ENCODE measurements at regions not wholly inside any gene's neighbourhood (a gene's known extent, or its start where the extent isn't known, plus 50 kb on each side); places are given as distances from the start of the nearest gene placed in this dataset.

- peaks cover 13% of the 10 kb centered on the region for H3K9me3 Mint-ChIP-seq
- no peak overlapping the region for H3K4me3 Mint-ChIP-seq
- peaks cover 67% of the 10 kb centered on the region for H3K4me1 Mint-ChIP-seq
- H3K36me3 Mint-ChIP-seq: peaks cover 13% of the 10 kb centered on the region
- H3K27ac Mint-ChIP-seq: peak overlapping the region; percentile 93
- ChIA-PET POLR2A (no interaction called here), CTCF (no interaction called here)
- no peaks in the 10 kb centered on the region for H3K27me3 Mint-ChIP-seq (ENCODE audit: low read depth)
- TF ChIP-seq PRRX2 (CRISPR knock-in tag; IDR thresholded peaks at IDR 0.05) (0 out of 2 replicates have a peak, but pooled peaks have one; percentile 51), ZNF423 (CRISPR knock-in tag; IDR thresholded peaks at IDR 0.05) (no peak), NR2C2 (CRISPR knock-in tag; IDR thresholded peaks at IDR 0.05) (no peak), ARID4B (CRISPR knock-in tag; IDR thresholded peaks at IDR 0.05; ENCODE audit: borderline replicate concordance) (no peak), ETV6 (CRISPR knock-in tag; IDR thresholded peaks at IDR 0.05) (0 out of 2 replicates have a peak, but pooled peaks have one; percentile 58), IRF2 (CRISPR knock-in tag; IDR thresholded peaks at IDR 0.05; ENCODE audit: borderline replicate concordance, low read depth) (no peak), GTF2I (CRISPR knock-in tag; conservative IDR thresholded peaks at IDR 0.05) (no peak), HMGA2 (CRISPR knock-in tag; IDR thresholded peaks at IDR 0.05) (no peak), NFE2L1 (CRISPR knock-in tag; IDR thresholded peaks at IDR 0.05) (no peak), SMAD4 (CRISPR knock-in tag; IDR thresholded peaks at IDR 0.05) (no peak), TEAD1 (CRISPR knock-in tag; IDR thresholded peaks at IDR 0.05) (peak; percentile 71; the same call in 1 of the 2 replicates), ZNF317 (CRISPR knock-in tag; IDR thresholded peaks at IDR 0.05; ENCODE audit: borderline replicate concordance, low read depth) (no peak)
- TF ChIP-seq, protein P1, sequence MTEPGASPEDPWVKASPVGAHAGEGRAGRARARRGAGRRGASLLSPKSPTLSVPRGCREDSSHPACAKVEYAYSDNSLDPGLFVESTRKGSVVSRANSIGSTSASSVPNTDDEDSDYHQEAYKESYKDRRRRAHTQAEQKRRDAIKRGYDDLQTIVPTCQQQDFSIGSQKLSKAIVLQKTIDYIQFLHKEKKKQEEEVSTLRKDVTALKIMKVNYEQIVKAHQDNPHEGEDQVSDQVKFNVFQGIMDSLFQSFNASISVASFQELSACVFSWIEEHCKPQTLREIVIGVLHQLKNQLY (CRISPR knock-in tag; IDR thresholded peaks at IDR 0.05): no peak
- TF ChIP-seq, protein P2, sequence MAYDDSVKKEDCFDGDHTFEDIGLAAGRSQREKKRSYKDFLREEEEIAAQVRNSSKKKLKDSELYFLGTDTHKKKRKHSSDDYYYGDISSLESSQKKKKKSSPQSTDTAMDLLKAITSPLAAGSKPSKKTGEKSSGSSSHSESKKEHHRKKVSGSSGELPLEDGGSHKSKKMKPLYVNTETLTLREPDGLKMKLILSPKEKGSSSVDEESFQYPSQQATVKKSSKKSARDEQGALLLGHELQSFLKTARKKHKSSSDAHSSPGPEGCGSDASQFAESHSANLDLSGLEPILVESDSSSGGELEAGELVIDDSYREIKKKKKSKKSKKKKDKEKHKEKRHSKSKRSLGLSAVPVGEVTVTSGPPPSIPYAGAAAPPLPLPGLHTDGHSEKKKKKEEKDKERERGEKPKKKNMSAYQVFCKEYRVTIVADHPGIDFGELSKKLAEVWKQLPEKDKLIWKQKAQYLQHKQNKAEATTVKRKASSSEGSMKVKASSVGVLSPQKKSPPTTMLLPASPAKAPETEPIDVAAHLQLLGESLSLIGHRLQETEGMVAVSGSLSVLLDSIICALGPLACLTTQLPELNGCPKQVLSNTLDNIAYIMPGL (CRISPR knock-in tag; IDR thresholded peaks at IDR 0.05): no peak
- ATAC-seq (peak; percentile 96), DNase-seq (ENCODE audit: low spot score) (peak; percentile 29)
These were observed 1244.5 kb downstream of the OTOL1 start for GRCh38 chr3:162740941-162741596.

DNA sequence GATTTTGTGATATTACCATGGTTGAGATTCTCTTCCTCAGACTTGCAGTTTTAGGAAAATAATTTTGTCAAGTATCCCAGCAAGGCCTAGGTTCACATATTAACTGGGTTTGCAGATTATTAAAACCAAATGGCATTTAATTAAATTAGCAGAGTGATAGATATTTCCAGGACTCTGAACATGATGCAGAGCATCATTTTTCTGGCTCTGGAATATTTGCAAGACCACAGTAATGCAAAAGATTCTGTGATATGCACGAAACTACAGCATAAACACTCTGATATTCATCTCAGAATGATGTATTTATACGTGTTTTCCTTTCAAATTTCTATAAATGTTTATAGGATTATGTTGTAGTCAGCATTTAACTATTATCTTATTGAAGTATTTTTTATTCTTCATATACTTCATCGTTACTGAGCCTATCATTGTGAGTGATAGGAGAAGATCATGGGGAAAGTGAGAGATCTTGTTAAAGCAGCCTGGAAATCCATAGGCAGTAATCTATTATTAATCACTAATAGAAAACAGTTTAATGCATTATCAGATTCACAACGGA, 1245.6 kb downstream of the OTOL1 start:
- H3K36me3 Mint-ChIP-seq: peaks cover 24% of the 10 kb centered on the region
- H3K9me3 Mint-ChIP-seq: peaks cover 21% of the 10 kb centered on the region
- H3K27ac Mint-ChIP-seq: peak overlapping the region; percentile 93
- no peak for ATAC-seq
- H3K4me1 Mint-ChIP-seq: peaks cover 57% of the 10 kb centered on the region
- no peak for DNase-seq (ENCODE audit: low spot score)
- no peak overlapping the region for H3K4me3 Mint-ChIP-seq
- ChIA-PET CTCF (no interaction called here), POLR2A (no interaction called here)
- H3K27me3 Mint-ChIP-seq (ENCODE audit: low read depth): no peaks in the 10 kb centered on the region; the same call in 1 of the 2 replicates
- TF ChIP-seq CDX4 (CRISPR knock-in tag; IDR thresholded peaks at IDR 0.05; ENCODE audit: borderline replicate concordance): no peak
- TF ChIP-seq CREB1 (CRISPR knock-in tag; IDR thresholded peaks at IDR 0.05): no peak
- no peak for TF ChIP-seq SOX15 (CRISPR knock-in tag; IDR thresholded peaks at IDR 0.05)
- TF ChIP-seq ZSCAN18 (CRISPR knock-in tag; IDR thresholded peaks at IDR 0.05): no peak
- no peak for TF ChIP-seq NR3C1 (CRISPR knock-in tag; conservative IDR thresholded peaks at IDR 0.05; ENCODE audit: low read depth)
- no peak for TF ChIP-seq ZNF396 (CRISPR knock-in tag; IDR thresholded peaks at IDR 0.05; ENCODE audit: borderline replicate concordance)
- TF ChIP-seq, protein P3, sequence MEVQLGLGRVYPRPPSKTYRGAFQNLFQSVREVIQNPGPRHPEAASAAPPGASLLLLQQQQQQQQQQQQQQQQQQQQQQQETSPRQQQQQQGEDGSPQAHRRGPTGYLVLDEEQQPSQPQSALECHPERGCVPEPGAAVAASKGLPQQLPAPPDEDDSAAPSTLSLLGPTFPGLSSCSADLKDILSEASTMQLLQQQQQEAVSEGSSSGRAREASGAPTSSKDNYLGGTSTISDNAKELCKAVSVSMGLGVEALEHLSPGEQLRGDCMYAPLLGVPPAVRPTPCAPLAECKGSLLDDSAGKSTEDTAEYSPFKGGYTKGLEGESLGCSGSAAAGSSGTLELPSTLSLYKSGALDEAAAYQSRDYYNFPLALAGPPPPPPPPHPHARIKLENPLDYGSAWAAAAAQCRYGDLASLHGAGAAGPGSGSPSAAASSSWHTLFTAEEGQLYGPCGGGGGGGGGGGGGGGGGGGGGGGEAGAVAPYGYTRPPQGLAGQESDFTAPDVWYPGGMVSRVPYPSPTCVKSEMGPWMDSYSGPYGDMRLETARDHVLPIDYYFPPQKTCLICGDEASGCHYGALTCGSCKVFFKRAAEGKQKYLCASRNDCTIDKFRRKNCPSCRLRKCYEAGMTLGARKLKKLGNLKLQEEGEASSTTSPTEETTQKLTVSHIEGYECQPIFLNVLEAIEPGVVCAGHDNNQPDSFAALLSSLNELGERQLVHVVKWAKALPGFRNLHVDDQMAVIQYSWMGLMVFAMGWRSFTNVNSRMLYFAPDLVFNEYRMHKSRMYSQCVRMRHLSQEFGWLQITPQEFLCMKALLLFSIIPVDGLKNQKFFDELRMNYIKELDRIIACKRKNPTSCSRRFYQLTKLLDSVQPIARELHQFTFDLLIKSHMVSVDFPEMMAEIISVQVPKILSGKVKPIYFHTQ (CRISPR knock-in tag; IDR thresholded peaks at IDR 0.05): no peak
- TF ChIP-seq HMGA2 (CRISPR knock-in tag; IDR thresholded peaks at IDR 0.05): no peak
- no peak for TF ChIP-seq NFE2L1 (CRISPR knock-in tag; IDR thresholded peaks at IDR 0.05)
- no peak for TF ChIP-seq MXD4 (CRISPR knock-in tag; IDR thresholded peaks at IDR 0.05; ENCODE audit: borderline replicate concordance)
- TF ChIP-seq ZMAT4 (CRISPR knock-in tag; IDR thresholded peaks at IDR 0.05): no peak

Measured in WTC11 (cell line).